ENCODE measurements at regions not wholly inside any gene's neighbourhood (a gene's known extent, or its start where the extent isn't known, plus 50 kb on each side); places are given as distances from the start of the nearest gene placed in this dataset.
"Not testable (repeated sequence)": the region's sequence is repeated elsewhere in the genome, so short reads cannot be mapped to it uniquely, and the experiment has no call there.

- TF ChIP-seq CREB1 (CRISPR knock-in tag; IDR thresholded peaks at IDR 0.05; ENCODE audit: low read depth); EZH2 (IDR thresholded peaks at IDR 0.05; ENCODE audit: low read depth, unreplicated experiment); EZH2phosphoT487 (IDR thresholded peaks at IDR 0.05; ENCODE audit: unreplicated experiment); CTCF (conservative IDR thresholded peaks at IDR 0.05; ENCODE audit: low read depth in 2 of 2); POLR2AphosphoS5 (IDR thresholded peaks at IDR 0.05; ENCODE audit: low read depth); REST (IDR thresholded peaks at IDR 0.05; ENCODE audit: unreplicated experiment); ZNF114 (CRISPR knock-in tag; IDR thresholded peaks at IDR 0.05); ZNF331 (CRISPR knock-in tag; IDR thresholded peaks at IDR 0.05; ENCODE audit: low read depth); ETS1 (IDR thresholded peaks at IDR 0.05); JUNB (IDR thresholded peaks at IDR 0.05; ENCODE audit: unreplicated experiment); STAT1 (IDR thresholded peaks at IDR 0.05; ENCODE audit: unreplicated experiment); NANOG (IDR thresholded peaks at IDR 0.05; ENCODE audit: borderline replicate concordance): not testable (repeated sequence)
Measured at GRCh38 chr2:130266836-130267235, 68.6 kb upstream of the TUBA3E start.
